GM19025 (cell line): ENCODE measurements at regions not wholly inside any gene's neighbourhood (a gene's known extent, or its start where the extent isn't known, plus 50 kb on each side); places are given as distances from the start of the nearest gene placed in this dataset.
"Not testable (repeated sequence)": the region's sequence is repeated elsewhere in the genome, so short reads cannot be mapped to it uniquely, and the experiment has no call there.

Source experiments
- ATAC-seq: cut with Tn5 transposase; IDR thresholded peaks from one replicate; pipeline ENCODE4 v1.9.1; 2021; ENCODE audit warnings: mild to moderate bottlenecking, low read depth, moderate library complexity; ENCODE audit not compliant: unreplicated experiment

GRCh38 chr12:102299731-102300130 is 102.1 kb upstream of the PMCH start:
- ATAC-seq, result no peak

GRCh38 chr12:102298022-102298421 is 100.4 kb upstream of the PMCH start:
- no peak for ATAC-seq

- no peak for ATAC-seq
Observed at GRCh38 chr12:102297412-102297811, 99.8 kb upstream of the PMCH start.

- ATAC-seq, result no peak
Observed at GRCh38 chr12:102294568-102294967, 96.9 kb upstream of the PMCH start.

GRCh38 chr12:102291498-102292440 is 94.1 kb upstream of the PMCH start:
- ATAC-seq, result not testable (repeated sequence)

GRCh38 chr12:102289702-102290101 is 92.1 kb upstream of the PMCH start:
- ATAC-seq, result not testable (repeated sequence)

GRCh38 chr12:102281231-102281630 is 83.6 kb upstream of the PMCH start:
- no peak for ATAC-seq

- ATAC-seq, result not testable (repeated sequence)
Observed at GRCh38 chr12:102255687-102256086, 58.1 kb upstream of the PMCH start.

- not testable (repeated sequence) for ATAC-seq
Observed at GRCh38 chr12:102251005-102251404, 53.4 kb upstream of the PMCH start.

- ATAC-seq, result no peak
Observed at GRCh38 chr12:102249079-102249841, 51.6 kb upstream of the PMCH start.
